ENCODE measurements at regions not wholly inside any gene's neighbourhood (a gene's known extent, or its start where the extent isn't known, plus 50 kb on each side); places are given as distances from the start of the nearest gene placed in this dataset.
"Not testable (repeated sequence)": the region's sequence is repeated elsewhere in the genome, so short reads cannot be mapped to it uniquely, and the experiment has no call there.

DNA sequence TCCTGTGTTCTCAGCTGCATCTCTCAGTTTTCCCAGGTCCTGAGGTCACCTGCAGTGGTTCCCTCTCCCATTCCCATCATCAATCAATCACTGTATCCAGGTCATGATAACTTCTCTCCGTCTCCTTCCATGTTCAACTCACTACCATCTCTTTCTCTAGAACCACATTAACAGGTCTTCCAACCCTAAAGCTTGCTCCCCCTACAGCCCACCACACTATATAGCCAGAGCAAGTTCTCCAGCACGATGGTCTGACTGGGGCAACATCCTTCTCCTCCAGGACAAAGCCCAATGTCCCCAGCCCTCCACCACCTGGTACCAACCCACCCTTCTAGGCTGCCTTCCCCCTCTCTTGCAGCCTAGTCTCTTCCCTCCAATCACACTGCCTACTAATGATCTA lies 241.6 kb downstream of the CDK5RAP2 start:
- DNase-seq (ENCODE audit: low read depth), result no peak

DNA sequence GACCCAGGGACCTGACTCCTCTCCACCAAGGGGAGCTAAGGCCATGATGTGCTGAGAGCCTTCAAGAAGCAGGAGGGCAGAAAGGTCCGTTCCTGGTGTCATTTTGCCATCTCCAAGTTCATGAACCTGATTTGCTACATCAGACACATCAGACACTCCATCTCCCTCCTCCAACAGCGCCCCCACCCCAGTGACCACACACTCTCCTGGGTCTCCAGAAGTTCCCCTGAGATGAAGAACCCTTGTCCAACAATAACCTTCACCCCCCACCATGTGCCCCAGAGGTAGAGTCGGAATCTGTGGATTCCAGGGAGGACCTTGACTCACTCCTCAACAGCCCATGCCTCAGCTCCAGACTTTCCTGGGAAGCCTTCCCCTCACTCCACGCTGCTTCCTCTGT lies 242.8 kb downstream of the CDK5RAP2 start:
- DNase-seq (ENCODE audit: low read depth), result no peak

DNA sequence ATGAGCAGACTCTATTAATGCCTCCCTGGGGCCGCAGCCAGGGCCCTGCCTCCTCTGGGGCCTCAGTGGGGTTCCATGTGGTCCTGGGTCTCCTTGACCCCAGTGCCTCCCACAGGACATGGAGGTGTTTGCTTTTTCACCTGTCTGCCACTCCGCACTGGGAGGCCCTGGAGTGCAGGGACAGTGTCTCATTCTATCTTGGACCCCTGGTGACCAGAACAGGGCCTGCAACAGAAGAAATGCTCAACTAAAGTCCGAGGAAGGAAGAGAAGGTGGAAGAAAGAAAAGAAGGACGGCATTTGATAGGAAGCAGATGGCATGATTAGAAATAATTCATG lies 243.2 kb downstream of the CDK5RAP2 start:
- DNase-seq (ENCODE audit: low read depth), result no peak

DNA sequence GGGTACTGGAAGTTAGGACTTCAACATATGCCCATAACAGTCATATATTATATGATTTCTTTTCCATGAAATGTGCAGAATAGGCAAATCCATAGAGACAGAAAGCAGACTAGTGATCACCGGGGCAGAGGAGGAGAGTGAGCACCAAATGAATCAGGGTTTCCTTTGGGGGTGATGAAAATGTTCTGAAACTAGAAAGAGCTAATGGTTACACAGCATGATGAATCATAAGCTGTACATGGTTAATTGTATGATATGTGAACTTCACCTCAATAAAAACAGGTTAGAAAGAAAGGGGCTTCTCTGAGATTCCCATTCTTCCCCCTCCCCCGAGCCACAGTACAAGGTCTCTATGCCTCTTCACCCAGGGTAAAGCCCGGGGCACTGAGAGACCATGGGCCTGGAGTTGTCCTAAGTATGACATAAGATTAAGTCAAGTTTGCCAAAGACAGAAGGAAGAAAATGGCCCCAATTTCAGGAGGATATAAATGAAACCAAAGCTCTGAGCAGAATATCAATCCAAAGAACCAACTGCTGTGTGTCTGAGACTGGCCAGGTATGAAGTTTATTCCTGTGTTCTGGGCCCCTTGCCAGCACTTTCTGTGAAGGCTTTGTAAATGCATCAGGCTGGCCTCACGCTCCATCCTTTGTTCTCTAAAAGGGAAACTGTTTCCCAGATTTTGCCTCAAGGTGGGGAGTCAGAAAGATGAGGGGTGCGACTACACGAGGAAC lies 243.8 kb downstream of the CDK5RAP2 start:
- no peak for DNase-seq (ENCODE audit: low read depth)

DNA sequence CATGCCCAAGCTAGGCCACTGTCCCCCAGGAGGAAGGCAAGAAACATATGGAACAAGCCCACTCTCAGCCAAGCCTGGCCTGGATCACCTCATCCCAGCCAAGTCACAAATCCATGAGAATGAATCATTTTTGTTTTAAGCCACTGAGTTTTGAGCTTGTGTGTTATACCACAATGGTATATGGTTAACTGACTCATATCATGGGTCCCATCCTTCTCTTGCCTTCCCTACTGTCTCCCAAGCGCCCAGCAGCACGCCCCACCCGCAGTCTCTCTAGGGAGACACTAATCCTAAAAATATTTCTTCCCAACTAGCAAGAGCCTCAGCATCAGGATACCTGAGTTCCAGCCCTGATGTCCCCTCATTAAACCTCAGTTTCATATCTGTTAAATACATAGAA lies 248.1 kb downstream of the CDK5RAP2 start:
- DNase-seq (ENCODE audit: low read depth), result no peak

DNA sequence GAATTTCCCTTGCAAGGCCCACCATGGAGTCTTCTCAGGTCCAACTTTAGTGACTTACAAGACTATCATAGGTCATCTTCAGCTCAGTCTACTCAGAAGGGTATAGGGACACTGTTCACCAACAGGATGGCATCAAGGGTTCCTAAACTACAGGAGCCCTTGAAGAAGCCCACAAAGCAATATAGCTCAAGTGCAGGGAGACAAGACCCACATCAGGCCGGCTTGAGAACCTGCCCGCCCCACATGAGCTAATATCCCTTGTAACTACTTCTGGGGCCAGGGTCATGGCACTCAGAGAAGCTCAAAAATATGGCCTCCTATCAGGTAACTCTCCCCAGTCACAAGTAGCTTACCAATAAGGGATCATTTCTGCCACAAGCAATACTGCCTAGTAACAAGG lies 249.9 kb downstream of the CDK5RAP2 start:
- DNase-seq (ENCODE audit: low read depth), result no peak

DNA sequence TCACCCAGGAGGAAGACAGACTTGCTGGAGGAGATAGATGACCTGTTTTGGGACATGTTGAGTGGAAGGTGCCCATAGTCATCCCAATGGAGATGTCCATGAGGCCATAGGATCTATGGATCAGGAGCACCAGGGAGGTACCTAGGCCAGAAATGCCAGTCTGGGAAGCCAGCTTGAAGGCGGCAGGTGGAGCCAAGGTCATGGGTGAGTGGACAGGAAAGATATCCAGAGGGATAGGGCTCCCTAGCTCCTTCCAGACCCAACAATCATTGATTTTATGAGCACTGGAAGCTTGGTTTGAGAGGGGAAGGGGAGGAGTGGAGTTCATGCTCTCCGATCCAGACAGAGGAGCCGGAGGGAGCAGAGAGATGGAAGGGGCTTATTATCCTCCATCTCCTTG lies 252.6 kb downstream of the CDK5RAP2 start:
- no peak for DNase-seq (ENCODE audit: low read depth)

DNA sequence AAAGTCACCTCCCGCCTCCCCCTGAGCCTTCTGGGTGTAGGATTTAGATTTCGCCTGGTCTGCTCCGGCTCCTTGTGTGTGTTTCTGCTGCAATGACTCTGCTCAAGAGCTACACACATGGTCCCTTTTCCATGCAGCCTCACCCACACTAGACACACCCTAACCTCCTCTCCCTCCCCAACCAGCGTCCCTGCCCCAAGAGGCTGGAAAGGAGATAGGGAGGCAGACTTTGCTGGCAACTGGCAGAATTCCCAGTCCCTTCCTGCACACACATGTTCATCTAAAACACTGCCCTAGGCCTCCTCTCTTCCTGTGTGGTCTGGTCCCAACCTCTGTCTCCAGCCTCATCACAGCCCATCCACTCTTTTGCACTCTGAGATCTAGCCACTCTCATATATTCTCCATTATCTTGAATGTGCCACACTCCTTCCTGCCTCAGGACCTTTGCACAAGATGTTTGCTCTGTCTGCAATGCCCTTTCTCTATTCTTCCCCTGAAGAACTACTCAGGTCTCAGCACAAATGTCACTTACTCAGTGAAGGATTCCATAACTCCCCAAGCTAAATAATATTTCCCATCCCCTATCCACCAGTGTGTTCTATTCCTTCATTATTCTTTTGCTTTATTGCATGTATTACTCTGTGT lies 253.8 kb downstream of the CDK5RAP2 start:
- DNase-seq (ENCODE audit: low read depth), result no peak

DNA sequence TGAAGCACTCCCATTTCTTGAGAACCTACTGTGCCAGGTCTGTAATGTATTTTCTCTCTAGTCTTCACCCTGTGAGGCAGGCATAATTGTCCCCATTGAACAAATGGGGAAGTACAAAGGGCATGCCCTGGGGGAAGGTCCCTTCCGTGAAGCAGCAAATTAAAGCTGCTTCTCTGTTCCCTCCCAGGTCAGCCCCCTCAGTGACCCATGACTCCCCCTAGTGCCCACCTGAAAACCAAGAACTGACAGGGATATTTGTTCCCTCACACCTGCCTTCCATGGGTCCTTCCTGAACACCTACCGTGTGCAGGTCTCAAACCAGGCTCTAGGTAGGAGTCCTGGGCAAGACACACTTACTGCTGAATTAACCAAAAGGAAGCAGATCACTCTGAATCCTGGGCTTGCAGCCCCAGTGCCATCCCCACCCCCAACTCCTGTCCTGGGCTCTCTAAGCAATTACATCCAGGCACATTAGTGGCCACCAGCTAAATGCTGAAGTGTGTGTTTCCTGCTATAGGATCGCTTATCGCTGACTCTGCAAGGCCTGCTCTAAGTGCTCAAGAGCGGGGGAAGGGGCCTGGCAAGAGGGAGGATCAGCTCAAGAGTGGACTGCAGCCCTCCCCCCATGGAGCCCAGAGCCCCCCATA lies 254.8 kb downstream of the CDK5RAP2 start:
- no peak for DNase-seq (ENCODE audit: low read depth)

DNA sequence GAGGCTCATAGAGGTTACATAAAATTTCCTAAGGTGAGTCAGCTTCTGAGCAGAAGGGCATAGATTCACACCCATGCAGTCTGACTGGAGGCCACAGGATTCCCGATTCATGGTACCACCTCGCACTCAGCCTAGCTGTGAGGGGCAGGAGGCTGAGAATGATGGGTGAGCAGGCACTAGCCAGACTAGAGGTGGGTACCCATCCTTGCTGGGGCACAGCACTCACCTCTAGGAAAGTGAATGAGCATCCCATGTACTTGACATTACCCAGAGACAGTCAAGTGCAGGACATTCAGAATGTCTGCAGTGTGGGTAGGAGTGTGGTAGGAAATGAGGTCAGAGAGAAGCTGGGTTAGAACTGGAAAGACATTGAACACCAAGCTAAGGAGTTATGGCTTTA lies 255.5 kb downstream of the CDK5RAP2 start:
- no peak for DNase-seq (ENCODE audit: low read depth)

DNA sequence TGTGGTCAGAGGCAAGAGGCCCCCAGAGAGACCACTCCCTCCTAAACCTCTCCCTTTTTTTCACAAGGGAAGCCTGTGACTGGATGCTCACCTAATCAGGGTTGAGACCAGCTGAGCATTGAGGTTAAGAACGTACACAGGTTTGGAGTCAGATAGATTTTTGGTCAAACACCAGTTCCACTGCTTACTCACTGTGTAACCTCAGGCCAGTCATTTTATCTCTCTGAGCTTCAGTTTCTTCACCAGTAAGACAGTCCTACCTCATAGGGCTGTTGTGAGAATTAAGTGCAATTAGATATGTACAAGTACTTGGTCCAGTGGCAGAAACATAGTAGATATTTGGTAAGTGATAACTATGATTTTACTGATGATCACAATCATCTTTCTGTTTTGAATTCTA lies 256.8 kb downstream of the CDK5RAP2 start:
- DNase-seq (ENCODE audit: low read depth), result no peak

DNA sequence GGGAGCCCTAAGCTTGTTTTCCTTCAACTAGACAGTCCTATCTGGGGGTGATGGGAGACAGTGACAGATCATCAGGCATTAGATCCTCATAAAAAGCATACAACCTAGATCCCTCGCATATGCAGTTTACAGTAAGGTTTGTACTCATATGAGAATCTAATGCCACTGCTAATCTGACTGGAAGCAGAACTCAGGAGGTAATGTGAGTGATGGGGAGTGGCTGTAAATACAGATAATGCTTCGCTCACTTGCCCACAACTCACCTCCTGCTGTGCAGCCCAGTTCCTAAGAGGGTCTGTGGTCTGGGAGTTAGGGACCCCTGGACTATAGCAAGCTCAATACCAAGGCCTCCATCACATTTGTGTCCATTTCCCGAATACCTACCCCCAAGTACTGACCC lies 260.5 kb downstream of the CDK5RAP2 start:
- DNase-seq (ENCODE audit: low read depth), result no peak

DNA sequence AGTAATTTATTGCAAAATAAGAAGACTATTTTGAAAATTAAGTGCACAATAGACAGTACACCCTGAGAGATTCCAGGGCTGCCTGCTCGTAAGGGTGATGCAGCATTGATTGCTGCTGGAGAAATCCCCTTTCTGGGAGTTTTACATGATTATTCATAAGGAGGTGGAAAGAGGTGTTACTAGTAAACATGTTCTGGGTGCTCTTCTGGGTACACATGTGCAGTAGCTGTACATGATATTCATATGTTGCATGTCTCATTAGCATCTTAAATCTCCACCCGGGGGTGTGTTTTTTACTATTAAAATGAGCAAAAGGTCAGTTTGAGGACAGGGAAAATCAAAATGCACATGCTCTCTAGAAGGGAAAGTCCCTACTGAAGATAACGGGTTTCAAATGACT lies 264.8 kb downstream of the CDK5RAP2 start:
- no peak for DNase-seq (ENCODE audit: low read depth)

DNA sequence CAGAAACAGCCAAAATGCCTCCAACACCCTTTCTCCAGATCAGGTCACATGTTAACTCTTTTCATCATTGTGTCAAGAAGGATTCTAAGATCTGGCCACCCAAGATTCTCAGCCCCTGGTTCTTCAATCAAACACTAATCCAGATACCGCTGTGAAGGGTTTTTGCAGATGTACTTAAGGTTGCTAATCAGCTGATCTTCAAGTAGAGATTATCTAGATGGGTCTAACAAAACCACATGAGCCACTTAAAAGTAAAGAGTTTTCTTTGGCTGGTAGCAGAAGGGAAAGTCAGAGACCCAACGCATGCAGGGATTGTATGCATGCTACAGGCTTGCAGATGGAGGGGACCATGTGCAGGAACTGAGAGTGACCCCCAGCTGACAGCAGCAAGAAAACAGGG lies 267.9 kb downstream of the CDK5RAP2 start:
- DNase-seq (ENCODE audit: low read depth), result no peak

DNA sequence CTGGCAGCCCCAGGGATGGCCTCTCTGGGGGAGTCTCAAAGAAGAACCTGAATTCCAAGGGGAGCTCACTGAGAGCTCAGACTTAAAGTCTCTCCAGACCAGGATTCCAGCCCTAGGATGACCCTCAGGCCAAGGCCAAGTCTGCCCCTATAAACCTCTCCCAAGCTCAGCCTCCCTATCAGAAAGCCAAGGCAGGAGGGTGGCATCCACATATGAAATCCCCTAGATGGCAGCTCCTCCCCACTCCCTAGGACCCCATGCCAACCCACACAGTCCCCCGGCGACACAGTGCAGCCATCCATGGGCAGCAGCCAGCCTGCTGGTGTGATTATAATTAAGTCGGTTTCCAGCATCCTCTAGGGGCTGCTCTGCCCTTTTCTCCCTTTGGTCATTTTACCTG lies 269.9 kb downstream of the CDK5RAP2 start:
- no peak for DNase-seq (ENCODE audit: low read depth)

DNA sequence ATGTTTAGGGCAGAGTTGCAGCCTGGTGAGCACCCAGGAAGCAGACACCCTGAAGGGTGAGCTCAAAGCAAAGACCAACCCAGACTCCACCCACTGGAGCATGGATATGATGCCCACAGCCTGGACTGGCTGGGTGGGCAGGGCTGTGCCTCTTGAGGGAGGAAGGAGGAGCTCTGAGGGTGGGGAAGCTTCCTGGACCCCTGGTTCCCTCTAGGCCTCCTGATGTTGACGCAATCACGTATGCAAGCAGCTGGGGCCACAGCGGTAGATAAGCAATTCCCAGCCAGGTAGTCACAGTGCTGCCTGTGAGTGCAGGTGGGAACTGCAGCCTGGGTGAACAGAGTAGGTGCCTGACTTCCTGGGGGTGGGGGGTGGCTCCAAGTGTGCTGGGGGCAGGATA lies 271.5 kb downstream of the CDK5RAP2 start:
- DNase-seq (ENCODE audit: low read depth), result no peak

DNA sequence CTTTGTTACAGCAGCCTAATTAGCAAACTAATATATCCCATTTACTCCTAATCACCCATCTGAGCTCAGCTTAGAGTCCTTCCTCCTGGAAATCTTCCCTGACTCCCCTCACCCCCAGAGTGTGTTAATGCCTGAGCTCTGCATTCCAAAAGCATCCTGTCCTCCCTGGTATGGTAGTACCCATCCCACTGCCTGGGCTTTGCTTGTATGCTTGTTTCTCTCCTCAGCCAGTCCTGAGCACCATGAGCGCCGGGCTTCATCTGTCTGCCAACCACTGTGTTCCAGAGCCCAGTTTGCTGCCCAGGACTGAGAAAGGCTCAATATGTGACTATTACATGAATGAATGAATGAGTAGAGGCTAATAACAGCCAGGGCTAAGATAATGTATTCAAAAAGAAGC lies 272.4 kb downstream of the CDK5RAP2 start:
- no peak for DNase-seq (ENCODE audit: low read depth)

DNA sequence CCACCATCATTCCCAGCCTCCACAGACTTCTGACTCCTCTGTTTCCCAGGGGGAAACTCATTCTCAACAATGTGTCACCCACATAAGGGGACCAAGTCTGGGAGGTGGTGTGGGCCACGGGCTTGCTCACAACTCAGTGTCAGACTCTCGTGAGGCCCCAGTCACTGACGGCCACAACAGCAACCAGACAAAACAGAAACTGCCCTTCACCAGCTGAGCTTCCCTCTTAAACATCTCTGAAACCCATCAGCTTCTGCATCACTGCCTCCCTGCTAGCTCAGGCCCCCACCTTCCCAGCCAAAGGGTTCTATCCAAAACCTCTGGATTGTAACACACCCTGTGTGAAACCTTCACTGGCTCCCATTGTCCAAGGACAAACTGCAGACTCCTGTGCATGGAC lies 273.4 kb downstream of the CDK5RAP2 start:
- DNase-seq (ENCODE audit: low read depth), result no peak

DNA sequence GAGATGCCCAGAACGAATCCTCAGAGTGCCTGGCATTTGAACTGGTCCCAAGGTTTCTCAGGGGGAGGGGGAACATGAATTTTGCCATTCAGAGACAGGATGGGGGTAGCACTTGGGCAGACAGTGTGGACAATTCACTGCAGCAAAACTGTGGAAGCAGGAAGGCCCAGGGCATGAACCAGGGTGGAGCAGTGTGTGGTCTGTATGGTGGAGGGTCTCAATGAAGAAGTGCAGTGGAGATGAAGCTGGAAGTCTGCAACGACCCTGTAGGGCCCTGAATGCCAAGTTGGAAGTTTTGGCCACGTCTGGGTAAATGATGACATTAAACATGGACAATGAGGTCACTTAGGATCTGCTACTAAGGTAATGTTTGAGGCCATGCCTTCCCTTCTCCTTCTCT lies 273.9 kb downstream of the CDK5RAP2 start:
- no peak for DNase-seq (ENCODE audit: low read depth)

DNA sequence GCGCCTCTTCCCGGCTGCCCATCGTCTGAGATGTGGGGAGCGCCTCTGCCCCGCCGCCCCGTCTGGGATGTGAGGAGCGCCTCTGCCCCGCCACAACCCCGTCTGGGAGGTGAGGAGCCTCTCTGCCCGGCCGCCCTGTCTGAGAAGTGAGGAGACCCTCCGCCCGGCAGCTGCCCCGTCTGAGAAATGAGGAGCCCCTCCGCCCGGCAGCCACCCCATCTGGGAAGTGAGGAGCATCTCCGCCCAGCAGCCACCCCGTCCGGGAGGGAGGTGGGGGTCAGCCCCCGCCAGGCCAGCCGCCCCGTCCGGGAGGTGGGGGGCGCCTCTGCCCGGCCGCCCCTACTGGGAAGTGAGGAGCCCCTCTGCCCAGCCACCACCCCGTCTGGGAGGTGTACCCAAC lies 275.1 kb downstream of the CDK5RAP2 start:
- not testable (repeated sequence) for DNase-seq (ENCODE audit: low read depth)

DNA sequence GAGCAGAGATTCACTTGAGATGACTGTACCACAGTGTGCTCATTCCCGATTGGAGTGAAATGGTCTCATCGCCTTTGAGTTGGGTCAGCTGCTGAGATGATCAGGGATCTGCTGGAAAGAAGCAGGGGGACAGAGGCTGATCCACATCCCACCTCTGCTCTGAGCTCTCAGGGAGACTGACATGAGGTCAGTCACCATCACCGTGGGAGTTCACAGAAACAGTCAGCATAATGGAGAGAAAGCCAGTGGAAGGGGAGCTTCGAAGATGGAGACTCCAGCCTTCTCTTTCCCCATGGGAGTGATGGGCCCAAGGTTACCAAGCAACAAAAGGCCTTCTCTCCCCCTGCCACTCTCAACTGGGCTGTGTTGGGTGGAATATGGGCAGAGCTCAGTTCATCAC lies 276.4 kb downstream of the CDK5RAP2 start:
- no peak for DNase-seq (ENCODE audit: low read depth)

DNA sequence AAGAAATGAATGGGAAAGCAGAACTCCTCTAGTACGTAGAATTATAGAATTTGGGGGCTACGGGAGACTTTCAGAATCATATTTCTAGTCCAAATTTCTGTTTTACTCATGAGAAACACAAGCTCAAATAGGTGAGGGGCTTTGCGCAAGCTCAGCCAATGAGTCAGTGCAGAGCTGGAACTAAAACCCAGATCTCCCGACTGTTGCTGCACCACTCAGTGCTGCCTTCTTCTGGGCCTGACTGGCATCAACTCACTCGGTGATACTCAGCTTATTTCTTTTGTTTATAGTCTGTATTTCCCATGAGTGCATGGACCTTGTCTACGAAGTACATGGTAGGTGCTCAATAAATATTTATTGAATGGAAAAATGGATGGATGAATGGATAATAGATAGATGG lies 280.2 kb downstream of the CDK5RAP2 start:
- no peak for DNase-seq (ENCODE audit: low read depth)

DNA sequence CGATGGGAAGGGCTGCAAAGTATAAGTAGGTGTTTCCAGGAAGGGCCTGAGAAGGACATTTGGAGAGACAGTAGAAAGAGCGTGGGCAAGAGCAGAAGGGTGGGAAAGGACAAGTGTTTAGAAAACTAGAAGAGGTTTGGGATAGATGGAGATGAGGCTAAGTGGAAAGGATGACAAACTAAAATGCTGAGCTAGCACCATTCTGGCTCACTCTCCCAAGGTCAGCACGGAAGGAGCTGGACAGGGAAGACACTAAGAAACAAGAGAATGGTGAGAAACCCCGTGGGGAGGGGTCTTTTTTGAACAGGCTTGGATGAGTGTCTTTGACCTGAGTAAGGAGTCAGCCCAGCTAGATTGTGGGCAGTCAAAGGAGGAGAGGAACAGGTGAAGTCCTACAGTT lies 286.0 kb downstream of the CDK5RAP2 start:
- no peak for DNase-seq (ENCODE audit: low read depth)

DNA sequence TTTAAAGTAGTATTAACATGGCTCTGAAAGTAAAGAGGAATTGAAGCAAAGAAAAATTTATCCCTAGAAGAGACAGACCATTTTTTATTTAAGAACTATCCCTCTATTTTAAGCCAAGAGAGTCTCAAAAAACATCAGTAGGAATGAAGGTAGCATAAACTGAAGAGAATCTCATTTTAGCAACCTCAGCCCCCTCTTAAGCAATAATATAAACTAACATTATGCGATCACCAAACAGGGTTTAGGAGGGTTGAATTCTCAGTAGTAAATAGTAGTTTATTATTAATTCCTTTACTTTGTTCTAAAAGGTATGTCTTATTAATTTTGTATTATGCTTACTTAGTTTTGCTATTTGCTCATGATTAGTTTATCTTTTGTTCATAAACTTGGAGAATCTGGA lies 287.4 kb downstream of the CDK5RAP2 start:
- DNase-seq (ENCODE audit: low read depth), result no peak

All from stimulated activated CD8-positive, alpha-beta memory T cell treated with anti-CD3 and anti-CD28 coated beads, Interleukin-15, amount 100 ng/mL, for 24 hours (primary cell).